ENCODE measurements at regions not wholly inside any gene's neighbourhood (a gene's known extent, or its start where the extent isn't known, plus 50 kb on each side); places are given as distances from the start of the nearest gene placed in this dataset.

- peaks cover 2% of the 10 kb centered on the region; the same call in 1 of the 2 replicates for H3K4me1 ChIP-seq (ENCODE audit: insufficient read depth, low read length)
- peak; percentile 36 for DNase-seq
These were observed 143.4 kb upstream of the CHRM3 start for GRCh38 chr1:239243006-239243405.

More at GRCh38 chr1:239243006-239243405, 143.4 kb upstream of the CHRM3 start:
- Histone ChIP-seq H3K9me3 (ENCODE audit: control insufficient read depth, low read depth, low read length) (no peaks in the 10 kb centered on the region), H3K23me2 (ENCODE audit: insufficient read length, low read depth, low read length, poor library complexity, severe bottlenecking) (no peaks in the 10 kb centered on the region), H3K4me2 (ENCODE audit: insufficient read depth, insufficient read length, low read length) (peak overlapping the region; percentile 47), H3K9ac (ENCODE audit: extremely low read depth, insufficient read length, low read length) (no peak overlapping the region), H4K91ac (ENCODE audit: insufficient read length, low read depth, low read length) (no peak overlapping the region), H3K79me2 (ENCODE audit: insufficient read depth, low read length) (no peaks in the 10 kb centered on the region), H2AFZ (ENCODE audit: low read length) (no peak overlapping the region), H3K79me1 (ENCODE audit: insufficient read depth, low read depth, low read length, poor library complexity, severe bottlenecking) (no peaks in the 10 kb centered on the region), H2BK15ac (ENCODE audit: low read depth, low read length) (no peak overlapping the region), H3T11ph (ENCODE audit: low read length) (no peak overlapping the region), H3K56ac (ENCODE audit: insufficient read length, low read depth, low read length) (no peak overlapping the region), H3K14ac (ENCODE audit: insufficient read depth, low read length) (no peak overlapping the region), H3K23ac (ENCODE audit: insufficient read length, low read depth, low read length) (no peak overlapping the region), H4K8ac (replicated peaks; ENCODE audit: insufficient read length, low read depth, low read length) (no peak overlapping the region), H2BK12ac (ENCODE audit: insufficient read length, low read depth, low read length) (no peak overlapping the region), H3K4ac (ENCODE audit: low read depth, low read length) (no peak overlapping the region), H2BK5ac (ENCODE audit: insufficient read length, low read length) (no peak overlapping the region), H4K5ac (ENCODE audit: insufficient read length, low read depth, low read length) (no peak overlapping the region), H2AK5ac (ENCODE audit: insufficient read length, low read length) (no peak overlapping the region), H2BK120ac (ENCODE audit: low read depth, low read length, poor library complexity, severe bottlenecking) (no peak overlapping the region), H3K18ac (ENCODE audit: insufficient read length, low read depth, low read length) (no peak overlapping the region), H3K27me3 (ENCODE audit: insufficient read depth, low read length) (no peaks in the 10 kb centered on the region), H3K27ac (ENCODE audit: insufficient read length, low read depth, low read length) (peak overlapping the region; percentile 88), H4K20me1 (ENCODE audit: control insufficient read depth, insufficient read depth, insufficient read length) (no peaks in the 10 kb centered on the region), H2BK20ac (ENCODE audit: low read depth, low read length, poor library complexity, severe bottlenecking) (no peak overlapping the region)
- Mint-ChIP-seq H3K27me3 (ENCODE audit: low read depth) (no peaks in the 10 kb centered on the region), H3K27ac (peak overlapping the region; percentile 66 to 89 (median 79)), H3K4me1 (peaks cover 18 to 21% of the 10 kb centered on the region in 2 experiments), H3K9me3 (no peaks in the 10 kb centered on the region), H3K4me3 (peak overlapping the region in 1 of 2 experiments; percentile 2; a peak in 1 of 5 replicates), H3K36me3 (ENCODE audit: insufficient read depth in 1 of 3, low read depth in 3 of 3) (no peaks in the 10 kb centered on the region)
- TF ChIP-seq, protein P1, sequence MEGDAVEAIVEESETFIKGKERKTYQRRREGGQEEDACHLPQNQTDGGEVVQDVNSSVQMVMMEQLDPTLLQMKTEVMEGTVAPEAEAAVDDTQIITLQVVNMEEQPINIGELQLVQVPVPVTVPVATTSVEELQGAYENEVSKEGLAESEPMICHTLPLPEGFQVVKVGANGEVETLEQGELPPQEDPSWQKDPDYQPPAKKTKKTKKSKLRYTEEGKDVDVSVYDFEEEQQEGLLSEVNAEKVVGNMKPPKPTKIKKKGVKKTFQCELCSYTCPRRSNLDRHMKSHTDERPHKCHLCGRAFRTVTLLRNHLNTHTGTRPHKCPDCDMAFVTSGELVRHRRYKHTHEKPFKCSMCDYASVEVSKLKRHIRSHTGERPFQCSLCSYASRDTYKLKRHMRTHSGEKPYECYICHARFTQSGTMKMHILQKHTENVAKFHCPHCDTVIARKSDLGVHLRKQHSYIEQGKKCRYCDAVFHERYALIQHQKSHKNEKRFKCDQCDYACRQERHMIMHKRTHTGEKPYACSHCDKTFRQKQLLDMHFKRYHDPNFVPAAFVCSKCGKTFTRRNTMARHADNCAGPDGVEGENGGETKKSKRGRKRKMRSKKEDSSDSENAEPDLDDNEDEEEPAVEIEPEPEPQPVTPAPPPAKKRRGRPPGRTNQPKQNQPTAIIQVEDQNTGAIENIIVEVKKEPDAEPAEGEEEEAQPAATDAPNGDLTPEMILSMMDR (conservative IDR thresholded peaks at IDR 0.05) = no peak
- WGBS (ENCODE audit: extremely low coverage, insufficient read length, low lambda C conversion rate) = no CpG with 5 or more reads among the region's 2 CpGs
